SK-N-SH (cell line): ENCODE measurements at regions not wholly inside any gene's neighbourhood (a gene's known extent, or its start where the extent isn't known, plus 50 kb on each side); places are given as distances from the start of the nearest gene placed in this dataset.

Source experiments
- CTCF ChIA-PET: fragments of 300-600, 350-600 bp; formaldehyde crosslinking; extraction: SDS; loops from one replicate; lab custom pipeline; 2021; lab: Yijun Ruan, JAX
- POLR2A ChIA-PET: fragments of 350-600 bp; sonication (Branson Sonifier 250); formaldehyde crosslinking; extraction: SDS; loops from one replicate; lab custom pipeline; 2020; ENCODE audit warnings: antibody characterized with exemption, inconsistent platforms; lab: Yijun Ruan, JAX
- DNase-seq: peaks from one replicate; pipeline ENCODE4 v3.0.0; 2012
- H2AFZ ChIP-seq: fragments of 200-600 bp; sonication (generic); 2 replicates; pipeline ENCODE4 v1.8.1; 2016; ENCODE audit warnings: antibody characterized with exemption, mild to moderate bottlenecking, low read depth
- H3F3A ChIP-seq: fragments of 200-600 bp; sonication (generic); replicated peaks from 2 replicates; pipeline ENCODE3; 2016; ENCODE audit warnings: antibody characterized with exemption, mild to moderate bottlenecking; ENCODE audit not compliant: insufficient read depth
- H3K27ac ChIP-seq, 2 experiments: fragments of 200-500 bp in 1 of 2; fragments of 200-600 bp in 1 of 2; sonication (Bioruptor generic) in 1 of 2; sonication (generic), shearing (Covaris generic) in 1 of 2; 2 replicates each; pipeline versions ENCODE4 v1.5.1 to v1.6.1; 2014 to 2016; ENCODE audit warnings: low read depth in 2 of 2, inconsistent platforms in 1 of 2, low read length in 1 of 2, mild to moderate bottlenecking in 1 of 2, mixed read lengths in 1 of 2
- H3K27me3 ChIP-seq: fragments of 200-600 bp; sonication (generic), shearing (Covaris generic); 2 replicates; pipeline ENCODE4 v1.6.1; 2016; ENCODE audit warnings: mixed run types; ENCODE audit not compliant: insufficient read depth
- H3K36me3 ChIP-seq, 2 experiments: fragments of 200-500 bp in 1 of 2; fragments of 200-600 bp in 1 of 2; sonication (Bioruptor generic) in 1 of 2; sonication (generic) in 1 of 2; replicated peaks in 1 of 2; 2 replicates each; pipeline versions ENCODE3 to v1.5.1; 2014 to 2016; ENCODE audit warnings: low read length in 1 of 2, mild to moderate bottlenecking in 1 of 2; ENCODE audit not compliant: insufficient read depth in 2 of 2, control insufficient read depth in 1 of 2
- H3K4me1 ChIP-seq, 2 experiments: fragments of 200-500 bp in 1 of 2; fragments of 200-600 bp in 1 of 2; sonication (Bioruptor generic) in 1 of 2; sonication (generic), shearing (Covaris generic) in 1 of 2; 2 replicates each; pipeline versions ENCODE4 v1.5.1 to v1.6.1; 2014 to 2016; ENCODE audit warnings: low read depth in 1 of 2, low read length in 1 of 2, mixed run types in 1 of 2; ENCODE audit not compliant: insufficient read depth in 2 of 2, control insufficient read depth in 1 of 2
- H3K4me2 ChIP-seq: fragments of 200-600 bp; sonication (generic), shearing (Covaris generic); 2 replicates; pipeline ENCODE4 v1.6.1; 2017; ENCODE audit warnings: mixed run types
- H3K4me3 ChIP-seq, 2 experiments: fragments of 200-500 bp in 1 of 2; fragments of 200-600 bp in 1 of 2; sonication (Bioruptor generic) in 1 of 2; sonication (generic), shearing (Covaris generic) in 1 of 2; 2 replicates each; pipeline versions ENCODE4 v1.5.1 to v1.8.1; 2014 to 2016; ENCODE audit warnings: low read depth in 2 of 2, inconsistent platforms in 1 of 2, low read length in 1 of 2, mild to moderate bottlenecking in 1 of 2, mixed read lengths in 1 of 2, moderate library complexity in 1 of 2
- H3K79me2 ChIP-seq: fragments of 200-600 bp; sonication (generic); 2 replicates; pipeline ENCODE4 v1.8.1; 2017; ENCODE audit warnings: mild to moderate bottlenecking; ENCODE audit not compliant: insufficient read depth
- H3K9ac ChIP-seq: fragments of 200-600 bp; sonication (generic); 2 replicates; pipeline ENCODE4 v1.6.1; 2017; ENCODE audit warnings: mixed run types
- H3K9me2 ChIP-seq: fragments of 200-600 bp; sonication (generic); 2 replicates; pipeline ENCODE4 v1.6.1; 2017; ENCODE audit warnings: mixed run types
- H3K9me3 ChIP-seq: fragments of 200-600 bp; sonication (generic); 2 replicates; pipeline ENCODE4 v1.6.1; 2017; ENCODE audit warnings: mixed run types, mild to moderate bottlenecking, moderate library complexity
- H4K20me1 ChIP-seq: fragments of 200-600 bp; sonication (generic); 2 replicates; pipeline ENCODE4 v1.6.1; 2017; ENCODE audit warnings: mild to moderate bottlenecking, mixed run types; ENCODE audit not compliant: insufficient read depth
- CHD2 ChIP-seq: fragments of 150-350 bp; IDR thresholded peaks from 2 replicates; pipeline ENCODE4 v1.6.1; 2018; ENCODE audit warnings: low read length; ENCODE audit not compliant: partially characterized antibody
- ELF1 ChIP-seq: IDR thresholded peaks from 2 replicates; pipeline ENCODE4 v1.4.0; 2012
- EP300 ChIP-seq, 2 experiments: IDR thresholded peaks; 2 replicates each; pipeline versions ENCODE4 v1.4.0 to v1.6.1; 2012; ENCODE audit warnings: borderline replicate concordance in 1 of 2, low read depth in 1 of 2, low read length in 1 of 2
- EZH2phosphoT487 ChIP-seq: fragments of 200-600 bp; sonication (generic); IDR thresholded peaks from 2 replicates; pipeline ENCODE4 v1.6.1; 2017; ENCODE audit warnings: low read depth, mixed run types, mild to moderate bottlenecking, antibody characterized with exemption, moderate library complexity, borderline replicate concordance
- FOXJ3 ChIP-seq: sonication (generic); formaldehyde crosslinking; IDR thresholded peaks from 2 replicates; pipeline ENCODE4 v1.5.1; 2020; ENCODE audit warnings: mild to moderate bottlenecking, missing genetic modification reagents
- GATA2 ChIP-seq: sonication (generic); formaldehyde crosslinking; IDR thresholded peaks from 2 replicates; pipeline ENCODE4 v1.5.0; 2020; ENCODE audit warnings: mild to moderate bottlenecking, missing genetic modification reagents
- JUND ChIP-seq: IDR thresholded peaks from 2 replicates; pipeline ENCODE4 v1.4.0; 2012
- MXI1 ChIP-seq: IDR thresholded peaks from 2 replicates; pipeline ENCODE4 v1.6.1; 2012; ENCODE audit warnings: mild to moderate bottlenecking, low read depth, low read length, improper control_type of control experiment
- RAD21 ChIP-seq: IDR thresholded peaks from 2 replicates; pipeline ENCODE4 v1.6.1; 2012; ENCODE audit warnings: mild to moderate bottlenecking, low read length
- RFX5 ChIP-seq: IDR thresholded peaks from 2 replicates; pipeline ENCODE4 v1.6.1; 2012; ENCODE audit warnings: mild to moderate bottlenecking, improper control_type of control experiment, low read length
- RXRA ChIP-seq: IDR thresholded peaks from 2 replicates; pipeline ENCODE4 v1.4.0; 2012; ENCODE audit warnings: low read depth, mild to moderate bottlenecking, borderline replicate concordance
- TAF1 ChIP-seq: IDR thresholded peaks from 2 replicates; pipeline ENCODE4 v1.6.1; 2012; ENCODE audit warnings: low read depth, mild to moderate bottlenecking, low read length, moderate library complexity, borderline replicate concordance
- USF2 ChIP-seq: fragments of 150-350 bp; IDR thresholded peaks from 2 replicates; pipeline ENCODE4 v1.6.1; 2017; ENCODE audit warnings: antibody characterized with exemption, low read length, low read depth, borderline replicate concordance
- YY1 ChIP-seq: IDR thresholded peaks from 2 replicates; pipeline ENCODE4 v1.4.0; 2012; ENCODE audit warnings: low read depth, mild to moderate bottlenecking
- WGBS: methylation state at CpG from one replicate; pipeline ENCODE4 v1.1.6; 2017; ENCODE audit warnings: low lambda C conversion rate; 5-methylcytosine and 5-hydroxymethylcytosine counted together
- TF ChIP-seq, protein P1 (sequence below): fragments of 200-600 bp; sonication (generic); IDR thresholded peaks from 2 replicates; pipeline ENCODE4 v1.6.1; 2017; ENCODE audit warnings: antibody characterized with exemption, mild to moderate bottlenecking, moderate library complexity
- TF ChIP-seq, protein P2 (sequence below): IDR thresholded peaks from 2 replicates; pipeline ENCODE4 v1.4.0; 2012; ENCODE audit warnings: low read depth

GRCh38 chr6:134117409-134117808, 65.0 kb upstream of the SLC2A12 start:
- Histone ChIP-seq H4K20me1 (no peaks in the 10 kb centered on the region), H3K27me3 (no peaks in the 10 kb centered on the region), H3K4me2 (no peak overlapping the region), H3F3A (no peaks in the 10 kb centered on the region), H3K4me3 (no peak overlapping the region), H3K36me3 (no peaks in the 10 kb centered on the region), H3K4me1 (peaks cover 0 to 3% of the 10 kb centered on the region in 2 experiments; a peak in 1 of 4 replicates), H3K9me2 (no peaks in the 10 kb centered on the region), H3K79me2 (no peaks in the 10 kb centered on the region), H3K9me3 (no peaks in the 10 kb centered on the region), H2AFZ (no peak overlapping the region), H3K27ac (no peak overlapping the region), H3K9ac (no peak overlapping the region)
- DNase-seq = peak; percentile 19
- 53% methylated on average over 6 of the region's 6 CpGs for WGBS
- CTCF ChIA-PET = interaction anchor here (0.7 to 2.8 kb wide), 8 partner anchors 11 to 1838 kb away, joined by 3 to 10 read pairs (median 4); no protein-coding TSS in a partner anchor
- POLR2A ChIA-PET = no interaction called here
- no peak for TF ChIP-seq YY1
- no peak for TF ChIP-seq MXI1
- TF ChIP-seq, protein P1, sequence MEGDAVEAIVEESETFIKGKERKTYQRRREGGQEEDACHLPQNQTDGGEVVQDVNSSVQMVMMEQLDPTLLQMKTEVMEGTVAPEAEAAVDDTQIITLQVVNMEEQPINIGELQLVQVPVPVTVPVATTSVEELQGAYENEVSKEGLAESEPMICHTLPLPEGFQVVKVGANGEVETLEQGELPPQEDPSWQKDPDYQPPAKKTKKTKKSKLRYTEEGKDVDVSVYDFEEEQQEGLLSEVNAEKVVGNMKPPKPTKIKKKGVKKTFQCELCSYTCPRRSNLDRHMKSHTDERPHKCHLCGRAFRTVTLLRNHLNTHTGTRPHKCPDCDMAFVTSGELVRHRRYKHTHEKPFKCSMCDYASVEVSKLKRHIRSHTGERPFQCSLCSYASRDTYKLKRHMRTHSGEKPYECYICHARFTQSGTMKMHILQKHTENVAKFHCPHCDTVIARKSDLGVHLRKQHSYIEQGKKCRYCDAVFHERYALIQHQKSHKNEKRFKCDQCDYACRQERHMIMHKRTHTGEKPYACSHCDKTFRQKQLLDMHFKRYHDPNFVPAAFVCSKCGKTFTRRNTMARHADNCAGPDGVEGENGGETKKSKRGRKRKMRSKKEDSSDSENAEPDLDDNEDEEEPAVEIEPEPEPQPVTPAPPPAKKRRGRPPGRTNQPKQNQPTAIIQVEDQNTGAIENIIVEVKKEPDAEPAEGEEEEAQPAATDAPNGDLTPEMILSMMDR = no peak
- TF ChIP-seq FOXJ3 (CRISPR knock-in tag) = no peak
- TF ChIP-seq USF2 = no peak
- no peak for TF ChIP-seq CHD2
- TF ChIP-seq JUND = no peak
- no peak for TF ChIP-seq ELF1
- TF ChIP-seq, all 33 proteins: peak for 0

- Histone ChIP-seq H3K9me3 (no peaks in the 10 kb centered on the region), H2AFZ (no peak overlapping the region), H3K27ac (no peak overlapping the region), H3K27me3 (no peaks in the 10 kb centered on the region), H3K9ac (no peak overlapping the region), H3F3A (no peaks in the 10 kb centered on the region), H3K4me1 (peaks cover 0 to 3% of the 10 kb centered on the region in 2 experiments; a peak in 1 of 4 replicates), H3K4me2 (no peak overlapping the region), H3K79me2 (no peaks in the 10 kb centered on the region), H3K4me3 (no peak overlapping the region), H4K20me1 (no peaks in the 10 kb centered on the region), H3K36me3 (no peaks in the 10 kb centered on the region), H3K9me2 (no peaks in the 10 kb centered on the region)
- POLR2A ChIA-PET = no interaction called here
- WGBS = 81% methylated on average over 7 of the region's 7 CpGs
- CTCF ChIA-PET = interaction anchor here (1.2 to 7.8 kb wide), 4 partner anchors 8 to 825 kb away, joined by 6 to 53 read pairs (median 9); no protein-coding TSS in a partner anchor
- peak; percentile 22 for DNase-seq
- no peak for TF ChIP-seq RFX5
- TF ChIP-seq, protein P2, sequence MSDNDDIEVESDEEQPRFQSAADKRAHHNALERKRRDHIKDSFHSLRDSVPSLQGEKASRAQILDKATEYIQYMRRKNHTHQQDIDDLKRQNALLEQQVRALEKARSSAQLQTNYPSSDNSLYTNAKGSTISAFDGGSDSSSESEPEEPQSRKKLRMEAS = no peak
- no peak for TF ChIP-seq RAD21
- no peak for TF ChIP-seq GATA2 (CRISPR knock-in tag)
- no peak for TF ChIP-seq RXRA
- no peak for TF ChIP-seq EZH2phosphoT487
- no peak for TF ChIP-seq TAF1
- TF ChIP-seq EP300 (IDR thresholded peaks at IDR 0.05; ENCODE audit: borderline replicate concordance in 1 of 2, low read depth in 1 of 2, low read length in 1 of 2) = no peak
These were observed 63.3 kb upstream of the SLC2A12 start for GRCh38 chr6:134115715-134116074.
